Upper lobe of left lung (tissue), 6 donors: ENCODE measurements at regions not wholly inside any gene's neighbourhood (a gene's known extent, or its start where the extent isn't known, plus 50 kb on each side); places are given as distances from the start of the nearest gene placed in this dataset.

Experiments used
- ATAC-seq, 2 donors: fragments of 200-7000 bp; cut with Tn5 transposase; one replicate each; pipeline ENCODE4 v1.9.1; 2022; ENCODE audit warnings: mild to moderate bottlenecking in 2 of 2, moderate library complexity in 2 of 2; ENCODE audit not compliant: low FRiP score in 2 of 2
- DNase-seq, 2 donors: peaks; one replicate each; pipeline ENCODE4 v3.0.0-alpha.2; 2019 to 2020
- H3K27ac ChIP-seq, 4 donors: fragments of 200-600 bp; sonication (generic); one replicate each; pipeline ENCODE4 v1.5.1; 2016 to 2019
- H3K27me3 ChIP-seq, 4 donors: fragments of 200-600 bp; sonication (generic); one replicate each; pipeline ENCODE4 v1.5.1; 2017 to 2019
- H3K36me3 ChIP-seq, 4 donors: fragments of 200-600 bp; sonication (generic); one replicate each; pipeline ENCODE4 v1.5.1; 2016 to 2019
- H3K4me1 ChIP-seq, 4 donors: fragments of 200-600 bp; sonication (generic); one replicate each; pipeline ENCODE4 v1.5.1; 2018 to 2019
- H3K4me3 ChIP-seq, 4 donors: fragments of 200-600 bp; sonication (generic); one replicate each; pipeline ENCODE4 v1.5.1; 2017 to 2019; ENCODE audit warnings: mild to moderate bottlenecking in 2 of 4, moderate library complexity in 1 of 4
- H3K9me3 ChIP-seq, 4 donors: fragments of 200-600 bp; sonication (generic); one replicate each; pipeline ENCODE4 v1.5.1; 2018 to 2019
- EP300 ChIP-seq, 4 donors: sonication (generic); formaldehyde crosslinking; IDR thresholded peaks; one replicate each; pipeline ENCODE4 v1.5.1; 2017; ENCODE audit warnings: antibody characterized with exemption in 4 of 4, control low read depth in 2 of 4
- POLR2A ChIP-seq, 4 donors: fragments of 450-650 bp; IDR thresholded peaks; one replicate each; pipeline ENCODE4 v1.5.1; 2016 to 2017; ENCODE audit warnings: antibody characterized with exemption in 4 of 4, mild to moderate bottlenecking in 2 of 4
- POLR2AphosphoS5 ChIP-seq, 2 donors: sonication (generic); formaldehyde crosslinking; IDR thresholded peaks; one replicate each; pipeline ENCODE4 v1.5.1; 2017; ENCODE audit warnings: antibody characterized with exemption in 2 of 2
- WGBS, 2 donors: methylation state at CpG; one replicate each; pipeline ENCODE4 v1.1.5; 2017 to 2018; 5-methylcytosine and 5-hydroxymethylcytosine counted together
- TF ChIP-seq, protein P1 (sequence below), 6 experiments: fragments of 450-650 bp in 4 of 6; fragments of 200-600 bp in 2 of 6; sonication (generic) in 2 of 6; IDR thresholded peaks; one replicate each; pipeline ENCODE4 v1.5.1; 2016 to 2019; ENCODE audit warnings: antibody characterized with exemption in 6 of 6
- donor health status: DM: no; HTN: no; CAD: no; lungs with moderate emphysema.
- donor health status: DM: no; HTN: yes; CAD: no; lungs with severe emphysema.

DNA sequence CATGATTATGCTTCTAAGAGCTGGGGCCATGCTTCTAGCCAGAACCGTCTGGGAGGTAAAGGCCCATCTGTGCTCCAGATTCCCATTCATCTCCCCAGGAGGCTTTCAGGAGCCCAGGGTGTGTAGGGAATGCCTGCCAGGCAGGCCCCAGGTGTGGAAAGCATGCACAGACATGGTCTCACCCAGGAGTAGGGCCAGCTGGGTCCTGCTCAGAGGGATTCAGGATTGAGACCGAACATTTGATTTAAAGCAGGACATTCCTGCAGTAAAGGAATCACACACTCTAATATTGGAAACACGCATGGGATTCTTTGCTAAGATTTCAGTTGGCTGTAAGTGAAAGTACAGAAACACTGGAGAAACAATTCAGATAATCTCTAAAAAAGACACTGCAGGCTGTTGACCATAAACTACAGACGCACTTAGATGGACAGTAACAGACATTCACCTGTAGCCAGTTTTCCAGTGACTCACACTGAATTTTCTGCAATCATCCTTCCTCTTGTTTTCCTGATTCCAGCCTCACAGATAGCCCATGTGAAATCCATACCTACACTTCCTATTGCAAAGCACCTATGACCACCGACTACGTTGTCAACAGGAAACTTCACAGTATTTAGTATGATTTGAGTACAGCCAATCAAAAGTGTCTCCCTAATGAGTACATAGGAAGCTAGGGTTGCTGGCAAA lies 257.8 kb downstream of the TBC1D4 start:
- no peaks in the 10 kb centered on the region for H3K27me3 ChIP-seq
- no peak overlapping the region for H3K4me3 ChIP-seq
- no peak for TF ChIP-seq EP300 (IDR thresholded peaks at IDR 0.05)
- no peak for TF ChIP-seq POLR2A (IDR thresholded peaks at IDR 0.05)
- TF ChIP-seq, protein P1, sequence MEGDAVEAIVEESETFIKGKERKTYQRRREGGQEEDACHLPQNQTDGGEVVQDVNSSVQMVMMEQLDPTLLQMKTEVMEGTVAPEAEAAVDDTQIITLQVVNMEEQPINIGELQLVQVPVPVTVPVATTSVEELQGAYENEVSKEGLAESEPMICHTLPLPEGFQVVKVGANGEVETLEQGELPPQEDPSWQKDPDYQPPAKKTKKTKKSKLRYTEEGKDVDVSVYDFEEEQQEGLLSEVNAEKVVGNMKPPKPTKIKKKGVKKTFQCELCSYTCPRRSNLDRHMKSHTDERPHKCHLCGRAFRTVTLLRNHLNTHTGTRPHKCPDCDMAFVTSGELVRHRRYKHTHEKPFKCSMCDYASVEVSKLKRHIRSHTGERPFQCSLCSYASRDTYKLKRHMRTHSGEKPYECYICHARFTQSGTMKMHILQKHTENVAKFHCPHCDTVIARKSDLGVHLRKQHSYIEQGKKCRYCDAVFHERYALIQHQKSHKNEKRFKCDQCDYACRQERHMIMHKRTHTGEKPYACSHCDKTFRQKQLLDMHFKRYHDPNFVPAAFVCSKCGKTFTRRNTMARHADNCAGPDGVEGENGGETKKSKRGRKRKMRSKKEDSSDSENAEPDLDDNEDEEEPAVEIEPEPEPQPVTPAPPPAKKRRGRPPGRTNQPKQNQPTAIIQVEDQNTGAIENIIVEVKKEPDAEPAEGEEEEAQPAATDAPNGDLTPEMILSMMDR (IDR thresholded peaks at IDR 0.05) = no peak
- TF ChIP-seq POLR2AphosphoS5 (IDR thresholded peaks at IDR 0.05) = no peak
- 80 to 84% methylated on average over 6 of the region's 6 CpGs for WGBS, 2 donors
- H3K9me3 ChIP-seq = no peaks in the 10 kb centered on the region
- DNase-seq (no peak), ATAC-seq (no peak)
- no peaks in the 10 kb centered on the region for H3K36me3 ChIP-seq
- peaks cover 0 to 13% (median 5%) of the 10 kb centered on the region in 4 donors for H3K4me1 ChIP-seq
- H3K27ac ChIP-seq = no peak overlapping the region

DNA sequence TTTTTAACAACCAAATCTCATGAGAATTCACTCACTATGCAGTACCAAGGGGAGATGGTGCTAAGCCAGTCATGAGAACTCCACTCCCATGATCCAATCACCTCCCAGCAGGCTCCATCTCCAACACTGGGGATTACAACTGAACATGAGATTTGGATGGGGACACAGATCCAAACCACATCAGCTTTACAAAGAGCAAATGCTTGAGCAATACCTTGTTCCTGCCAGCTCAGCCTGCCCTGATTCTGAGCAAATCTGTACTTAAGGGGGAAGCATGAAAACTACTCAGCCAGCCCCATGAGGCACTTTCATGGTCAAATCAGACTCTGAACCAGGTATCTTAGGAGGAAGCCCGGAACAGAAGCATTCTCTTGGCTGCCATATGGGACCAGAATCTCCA lies 259.9 kb downstream of the TBC1D4 start:
- Histone ChIP-seq H3K4me1 (peaks cover 0 to 12% (median 5%) of the 10 kb centered on the region in 4 donors), H3K4me3 (no peak overlapping the region), H3K36me3 (no peaks in the 10 kb centered on the region), H3K27ac (no peak overlapping the region), H3K27me3 (no peaks in the 10 kb centered on the region), H3K9me3 (no peaks in the 10 kb centered on the region)
- TF ChIP-seq EP300 (IDR thresholded peaks at IDR 0.05) (no peak), POLR2A (IDR thresholded peaks at IDR 0.05) (no peak), POLR2AphosphoS5 (IDR thresholded peaks at IDR 0.05) (no peak)
- TF ChIP-seq, protein P1 (IDR thresholded peaks at IDR 0.05) = no peak
- DNase-seq (no peak), ATAC-seq (peak in 1 of 2 donors; percentile 7)
- WGBS, 2 donors = 75 to 100% methylated on average over 1 of the region's 1 CpG

DNA sequence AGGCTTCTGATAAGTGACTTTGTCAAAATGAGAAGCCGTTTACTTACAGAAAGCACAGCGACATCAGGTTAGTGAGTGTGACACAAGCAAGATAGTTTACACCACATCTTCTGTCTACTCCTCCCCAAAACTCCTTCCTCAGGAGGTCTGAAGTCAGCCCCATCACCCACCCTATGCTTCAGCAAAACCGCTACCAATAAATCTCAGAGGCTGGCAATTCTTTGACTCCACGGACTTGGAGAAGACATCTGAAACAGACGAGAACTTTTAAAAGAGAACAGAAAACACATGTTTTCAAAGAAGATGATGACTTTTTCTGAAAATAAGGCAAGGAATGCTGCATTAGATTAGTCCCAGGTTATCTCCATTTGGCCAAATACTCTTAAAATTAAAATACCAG lies 261.1 kb downstream of the TBC1D4 start:
- no peak for ATAC-seq
- H3K36me3 ChIP-seq = no peaks in the 10 kb centered on the region
- WGBS, 2 donors = 82 to 89% methylated on average over 5 of the region's 5 CpGs

DNA sequence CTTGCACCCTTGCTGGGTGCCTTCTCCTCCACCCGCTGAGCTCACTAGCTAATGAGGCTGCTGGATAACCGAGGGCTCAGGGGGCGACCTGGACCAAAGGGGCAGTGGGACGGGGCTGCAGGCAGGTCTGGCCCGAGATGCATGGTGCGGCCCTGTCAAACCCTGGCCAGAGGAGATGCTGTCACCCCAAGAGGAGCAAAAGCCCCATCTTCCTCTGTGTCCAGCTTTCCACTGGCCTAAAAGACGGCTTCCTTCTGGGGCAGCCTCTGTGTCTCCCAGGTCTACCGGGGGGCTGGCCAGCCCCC lies 261.8 kb downstream of the TBC1D4 start:
- DNase-seq = peak in 1 of 2 donors; percentile 30
- no peak overlapping the region for H3K4me3 ChIP-seq
- ATAC-seq = no peak
- TF ChIP-seq POLR2AphosphoS5 (IDR thresholded peaks at IDR 0.05) (no peak), EP300 (IDR thresholded peaks at IDR 0.05) (no peak), POLR2A (IDR thresholded peaks at IDR 0.05) (no peak)
- TF ChIP-seq, protein P1 (IDR thresholded peaks at IDR 0.05) = no peak
- 82% methylated on average over 7 to 8 of the region's 8 CpGs for WGBS, 2 donors
- H3K27me3 ChIP-seq = no peaks in the 10 kb centered on the region
- no peak overlapping the region for H3K27ac ChIP-seq
- no peaks in the 10 kb centered on the region for H3K36me3 ChIP-seq
- H3K4me1 ChIP-seq = peaks cover 0 to 8% (median 5%) of the 10 kb centered on the region in 4 donors
- H3K9me3 ChIP-seq = no peaks in the 10 kb centered on the region

More for the DNA sequence above, 261.1 kb downstream of the TBC1D4 start:
- H3K9me3 ChIP-seq = no peaks in the 10 kb centered on the region
- H3K27me3 ChIP-seq = no peaks in the 10 kb centered on the region
- H3K4me1 ChIP-seq = peaks cover 0 to 8% (median 5%) of the 10 kb centered on the region in 4 donors
- no peak for DNase-seq
- no peak for TF ChIP-seq POLR2AphosphoS5 (IDR thresholded peaks at IDR 0.05)
- TF ChIP-seq, protein P1 (IDR thresholded peaks at IDR 0.05) = no peak
- TF ChIP-seq EP300 (IDR thresholded peaks at IDR 0.05) = no peak
- TF ChIP-seq POLR2A (IDR thresholded peaks at IDR 0.05) = no peak
- H3K4me3 ChIP-seq = no peak overlapping the region
- no peak overlapping the region for H3K27ac ChIP-seq
